ENCODE measurements at regions not wholly inside any gene's neighbourhood (a gene's known extent, or its start where the extent isn't known, plus 50 kb on each side); places are given as distances from the start of the nearest gene placed in this dataset.
A peak's percentile ranks its signal among the peaks of the same experiment; 100 is the strongest.
"Not testable (repeated sequence)": the region's sequence is repeated elsewhere in the genome, so short reads cannot be mapped to it uniquely, and the experiment has no call there.

DNA sequence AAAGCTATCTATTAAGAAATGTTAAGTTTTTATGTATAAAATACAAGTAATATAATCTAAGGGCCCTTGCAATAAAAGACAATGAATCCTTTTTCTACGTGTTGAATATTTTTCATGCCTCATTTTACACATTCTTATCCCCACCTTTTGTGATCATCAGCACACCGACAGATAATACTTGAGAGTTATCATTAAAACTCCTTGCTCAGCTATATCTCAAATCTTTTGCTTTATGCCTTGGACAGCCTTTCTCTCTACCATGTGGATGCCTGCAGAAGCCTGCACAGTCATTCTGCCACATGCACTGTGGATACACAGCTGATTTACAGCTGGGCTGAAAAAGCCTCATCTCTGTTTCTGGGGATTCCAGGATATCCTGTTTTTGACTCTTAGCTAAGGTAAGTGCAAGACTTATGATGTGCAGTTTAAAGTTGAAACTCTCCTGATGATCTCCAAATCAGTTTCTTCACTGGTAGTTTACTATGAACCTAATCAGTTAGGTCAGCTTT, 1565.1 kb downstream of the SI start:
- DNase-seq: no peak

DNA sequence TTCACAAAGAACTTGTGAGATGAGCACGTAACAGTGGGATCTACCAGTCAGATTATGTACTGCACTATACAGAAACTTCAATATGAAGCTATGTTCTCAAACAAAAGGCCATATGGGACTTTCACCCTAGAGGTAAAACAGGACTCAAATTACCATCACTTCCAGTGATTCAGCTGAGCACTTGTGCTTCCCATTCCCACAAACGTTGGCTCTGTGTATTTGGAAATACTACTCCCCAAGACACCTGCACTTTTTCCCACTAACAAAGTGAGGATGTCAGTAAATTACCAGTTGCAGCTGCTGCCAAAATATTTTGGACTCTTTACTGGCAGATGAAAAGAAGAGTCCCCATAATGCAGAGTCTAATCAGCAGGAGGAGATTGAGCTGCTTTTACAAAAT, 1570.1 kb downstream of the SI start:
- no peak for DNase-seq

DNA sequence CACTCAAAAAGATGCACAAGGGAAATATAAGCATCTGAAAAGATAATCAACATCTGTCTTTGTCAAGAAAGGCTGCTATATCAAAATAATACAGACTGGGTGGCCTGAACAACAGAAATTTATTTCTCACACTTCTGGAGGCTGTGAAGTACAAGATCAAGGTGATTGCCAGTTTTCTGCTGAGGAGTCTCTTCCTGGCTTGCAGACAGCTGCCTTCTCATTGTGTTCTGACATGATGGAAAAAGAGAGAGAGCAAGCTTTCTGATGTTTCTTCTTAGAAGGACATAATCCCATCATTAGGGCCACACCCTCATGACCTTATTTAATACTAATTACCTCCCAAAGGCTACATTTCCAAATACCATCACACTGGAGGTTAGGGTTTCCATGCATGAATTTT, 1573.3 kb downstream of the SI start:
- DNase-seq: no peak

DNA sequence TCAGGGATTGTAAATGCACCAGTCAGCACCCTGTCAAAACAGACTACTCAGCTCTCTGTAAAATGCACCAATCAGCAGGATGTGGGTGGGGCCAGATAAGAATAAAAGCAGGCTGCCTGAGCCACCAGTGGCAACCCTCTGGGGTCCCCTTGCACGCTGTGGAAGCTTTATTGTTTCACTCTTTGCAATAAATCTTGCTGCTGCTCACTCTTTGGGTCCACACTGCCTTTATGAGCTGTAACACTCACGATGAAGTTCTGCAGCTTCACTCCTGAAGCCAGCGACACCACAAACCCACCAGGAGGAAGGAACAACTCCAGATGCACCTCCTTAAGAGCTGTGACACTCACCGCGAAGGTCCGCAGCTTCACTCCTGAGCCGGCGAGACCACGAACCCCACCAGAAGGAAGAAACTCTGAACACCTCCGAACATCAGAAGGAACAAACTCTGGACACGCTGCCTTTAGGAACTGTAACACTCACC, 1578.5 kb downstream of the SI start:
- DNase-seq: not testable (repeated sequence)

DNA sequence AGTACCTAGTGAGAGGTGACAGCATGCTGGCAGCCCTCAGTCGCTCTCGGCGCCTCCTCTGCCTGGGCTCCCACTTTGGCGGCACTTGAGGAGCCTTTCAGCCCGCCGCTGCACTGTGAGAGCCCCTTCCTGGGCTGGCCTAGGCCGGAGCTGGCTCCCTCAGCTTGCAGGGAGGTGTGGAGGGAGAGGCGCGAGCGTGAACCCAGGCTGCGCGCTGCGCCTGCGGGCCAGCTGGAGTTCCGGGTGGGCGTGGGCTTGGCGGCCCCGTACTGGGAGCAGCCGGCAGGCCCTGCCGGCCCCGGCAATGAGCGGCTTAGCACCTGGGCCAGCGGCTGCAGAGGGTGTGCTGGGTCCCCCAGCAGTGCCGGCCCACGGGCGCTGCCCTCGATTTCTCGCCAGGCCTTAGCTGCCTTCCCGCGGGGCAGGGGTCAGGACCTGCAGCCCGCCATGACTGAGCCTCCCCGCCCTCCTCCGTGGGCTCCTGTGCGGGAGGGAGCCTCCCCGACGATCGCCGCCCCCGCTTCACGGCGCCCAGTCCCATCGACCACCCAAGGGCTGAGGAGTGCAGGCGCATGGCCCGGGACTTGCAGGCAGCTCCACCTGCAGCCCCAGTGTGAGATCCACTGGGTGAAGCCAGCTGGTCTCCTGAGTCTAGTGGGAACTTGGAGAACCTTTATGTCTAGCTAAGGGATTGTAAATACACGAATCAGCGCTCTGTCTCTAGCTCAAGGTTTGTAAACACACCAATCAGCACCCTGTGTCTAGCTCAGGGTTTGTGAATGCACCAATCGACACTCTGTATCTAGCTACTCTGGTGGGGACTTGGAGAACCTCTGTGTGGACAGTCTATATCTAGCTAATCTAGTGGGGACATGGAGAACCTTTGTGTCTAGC, 1579.2 kb downstream of the SI start:
- DNase-seq: not testable (repeated sequence)

DNA sequence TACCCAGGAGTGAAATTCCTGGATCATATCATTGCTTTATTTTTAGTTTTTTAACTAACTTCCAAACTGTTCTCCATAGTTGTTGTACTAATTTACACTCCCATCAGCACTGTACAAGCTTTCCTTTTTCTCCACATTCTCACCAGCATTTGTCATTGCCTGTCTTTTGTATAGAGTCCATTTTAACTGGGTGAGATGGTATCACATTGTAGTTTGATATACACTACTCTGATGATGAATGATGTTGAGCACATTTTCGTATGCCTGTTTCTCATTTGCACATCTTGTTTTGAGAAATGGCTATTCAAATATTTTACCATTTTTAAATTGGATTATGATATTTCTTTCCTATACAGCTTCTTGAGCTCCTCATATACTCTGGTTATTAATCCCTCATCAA, 1586.6 kb downstream of the SI start:
- no peak for DNase-seq

DNA sequence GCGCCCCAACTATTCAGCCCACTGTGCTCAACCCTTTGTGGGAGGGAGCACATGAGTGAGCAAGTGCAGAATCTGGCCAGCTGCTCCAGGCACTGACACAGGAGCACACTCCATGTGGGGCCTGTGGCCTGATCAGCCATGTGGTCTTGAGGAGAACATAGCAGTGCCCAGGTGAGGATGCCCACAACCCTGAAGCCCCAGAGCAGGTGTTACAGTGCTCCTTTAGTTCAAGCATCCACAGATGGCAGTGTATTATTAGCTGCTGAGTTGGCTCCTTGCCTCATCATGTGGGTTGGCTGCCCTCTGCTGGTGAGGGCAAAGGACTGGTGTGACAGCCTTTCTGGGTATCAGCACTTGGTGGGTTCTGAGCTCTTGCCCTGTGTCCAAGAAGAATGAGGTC, 1588.2 kb downstream of the SI start:
- DNase-seq: peak; percentile 40

DNA sequence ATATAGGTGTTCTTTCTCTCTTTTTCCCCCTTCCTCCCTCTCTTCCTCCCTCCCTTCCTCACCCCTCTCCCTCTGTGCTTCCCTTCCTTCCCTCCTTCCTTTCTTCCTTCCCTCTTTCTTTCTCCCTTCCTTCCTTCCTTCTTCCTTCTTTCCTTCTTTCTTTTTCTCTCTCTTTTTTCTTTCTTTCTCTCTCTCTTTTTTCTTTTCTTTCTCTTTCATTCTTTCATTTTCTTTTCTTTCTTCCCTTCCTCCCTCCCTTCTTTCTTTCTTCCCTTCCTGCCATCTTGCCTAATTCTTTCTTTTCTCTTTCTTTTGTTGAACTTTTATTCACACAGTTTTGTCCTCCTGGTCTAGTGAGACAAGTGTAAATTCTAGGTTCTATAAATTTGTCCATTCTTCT, 1595.6 kb downstream of the SI start:
- DNase-seq: no peak

DNA sequence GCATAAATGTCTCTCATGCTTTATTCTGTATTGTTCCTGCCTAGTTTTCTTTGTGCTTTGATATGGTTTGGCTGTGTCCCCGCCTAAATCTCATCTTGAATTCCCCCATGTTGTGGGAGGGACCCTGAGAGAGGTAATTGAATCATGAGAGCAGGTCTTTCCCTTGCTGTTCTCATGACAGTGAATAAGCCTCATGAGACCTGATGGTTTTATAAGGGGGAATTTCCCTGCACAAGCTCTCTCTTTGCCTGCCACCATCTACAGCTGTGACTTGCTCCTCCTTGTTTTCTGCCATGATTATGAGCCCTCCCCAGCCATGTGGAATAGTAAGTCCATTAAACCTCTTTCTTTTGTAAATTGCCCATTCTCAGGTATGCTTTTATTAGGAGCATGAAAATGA, 1596.6 kb downstream of the SI start:
- DNase-seq: no peak

DNA sequence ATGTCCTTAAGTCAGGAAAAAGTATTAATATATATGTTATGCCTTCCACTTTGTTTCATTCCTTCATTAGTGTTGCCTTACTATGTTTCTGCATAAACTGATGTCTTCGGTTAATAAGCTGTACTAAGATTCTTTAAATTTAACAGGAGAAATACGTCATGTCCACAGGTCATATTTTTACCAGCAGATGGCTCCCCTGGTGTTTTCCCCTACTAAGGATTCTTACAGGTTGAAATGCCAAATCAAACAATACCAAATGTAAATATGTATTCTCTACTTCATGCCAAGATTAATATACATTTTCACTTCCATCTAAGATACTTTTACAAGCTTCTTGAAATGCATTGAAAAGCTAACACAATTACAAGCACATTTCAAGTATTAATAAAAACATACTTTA, 1602.1 kb downstream of the SI start:
- no peak for DNase-seq

DNA sequence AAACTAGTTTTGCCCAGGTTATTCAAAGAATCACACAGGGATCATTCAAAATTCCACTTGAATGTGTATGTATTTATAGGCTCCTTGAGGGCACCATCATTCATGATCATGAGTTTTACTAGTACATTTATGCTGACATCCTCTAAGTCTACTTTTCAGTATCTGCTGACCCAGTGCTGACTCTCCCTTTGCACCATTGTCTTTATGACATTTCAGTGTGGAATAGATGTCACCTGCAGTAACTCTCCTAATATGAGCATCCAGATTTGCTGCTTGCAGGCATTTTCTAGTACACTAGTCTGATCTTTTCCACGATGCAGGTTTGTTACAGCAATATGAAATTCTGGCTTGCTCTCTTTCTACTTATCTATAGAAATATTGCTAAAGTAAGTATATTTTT, 1603.5 kb downstream of the SI start:
- DNase-seq: no peak

DNA sequence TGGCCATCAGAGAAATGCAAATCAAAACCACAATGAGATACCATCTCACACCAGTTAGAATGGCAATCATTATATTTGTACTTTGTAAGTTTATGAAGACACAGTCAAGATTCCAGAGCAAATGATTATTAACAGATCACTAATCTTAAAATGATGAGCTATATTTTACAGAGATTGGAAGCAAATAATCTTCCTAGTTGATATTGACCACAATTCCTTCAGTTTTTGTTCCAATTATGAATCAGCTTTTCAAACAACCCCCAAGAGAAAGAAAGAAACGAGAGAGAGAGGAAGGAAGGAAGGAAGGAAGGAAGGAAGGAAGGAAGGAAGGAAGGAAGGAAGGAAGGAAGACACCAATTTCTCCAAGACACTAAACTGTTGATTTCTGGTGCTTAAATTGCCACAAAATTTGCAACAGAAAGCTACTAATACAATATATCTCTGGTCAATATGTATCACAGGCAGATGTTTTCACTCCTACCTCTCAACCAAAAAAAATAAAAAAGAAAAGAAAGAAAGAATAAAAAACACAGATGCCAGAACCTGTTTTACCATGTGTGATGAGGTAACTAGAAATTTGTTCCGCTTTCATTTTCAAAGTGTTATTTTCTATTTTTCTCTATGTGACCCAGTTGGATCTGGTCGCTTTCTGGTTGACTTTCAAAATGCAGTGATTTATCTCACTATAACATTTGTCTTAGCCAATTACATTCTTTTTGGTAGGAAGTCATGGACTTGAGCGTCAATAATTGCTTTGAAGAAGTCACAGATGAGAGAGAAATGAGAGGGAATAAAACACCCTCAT, 1609.6 kb downstream of the SI start:
- DNase-seq: no peak

DNA sequence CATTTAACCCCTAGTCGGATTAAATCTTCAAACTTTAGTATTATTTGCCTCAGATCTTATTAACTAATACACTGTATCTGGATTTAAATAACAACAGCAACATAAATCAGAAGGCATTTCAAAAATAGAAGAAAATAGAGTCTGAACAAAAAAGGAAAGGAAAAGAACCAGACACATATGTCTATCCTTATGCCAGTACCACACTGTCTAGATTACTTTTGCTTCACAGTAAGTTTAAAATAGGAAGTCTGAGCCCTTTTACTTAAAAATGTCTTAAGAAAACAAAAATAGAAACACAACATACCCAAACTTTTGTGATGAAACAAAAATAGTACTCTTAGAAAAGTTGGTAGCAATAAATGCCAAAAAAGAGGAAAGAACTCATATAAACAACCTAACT, 1615.8 kb downstream of the SI start:
- no peak for DNase-seq

DNA sequence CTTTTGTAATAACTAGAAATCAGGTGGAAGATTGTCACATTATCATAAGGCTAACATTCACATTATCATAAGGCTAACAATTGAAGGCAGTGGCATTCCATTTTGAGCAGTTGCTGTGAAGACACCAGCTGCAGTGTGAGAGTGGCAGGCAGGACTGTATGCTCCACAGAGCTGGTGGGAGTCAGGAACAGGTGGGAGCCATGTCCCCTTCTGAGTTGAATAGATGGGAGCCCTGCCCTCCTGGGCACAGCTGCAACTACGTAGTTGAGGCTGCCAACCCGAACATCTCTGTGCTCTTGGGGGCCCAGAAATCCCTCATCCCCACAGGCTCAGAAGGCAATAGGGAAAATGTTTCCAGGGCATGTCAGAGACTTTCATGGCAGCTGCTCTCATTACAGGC, 1627.6 kb downstream of the SI start:
- DNase-seq: no peak

DNA sequence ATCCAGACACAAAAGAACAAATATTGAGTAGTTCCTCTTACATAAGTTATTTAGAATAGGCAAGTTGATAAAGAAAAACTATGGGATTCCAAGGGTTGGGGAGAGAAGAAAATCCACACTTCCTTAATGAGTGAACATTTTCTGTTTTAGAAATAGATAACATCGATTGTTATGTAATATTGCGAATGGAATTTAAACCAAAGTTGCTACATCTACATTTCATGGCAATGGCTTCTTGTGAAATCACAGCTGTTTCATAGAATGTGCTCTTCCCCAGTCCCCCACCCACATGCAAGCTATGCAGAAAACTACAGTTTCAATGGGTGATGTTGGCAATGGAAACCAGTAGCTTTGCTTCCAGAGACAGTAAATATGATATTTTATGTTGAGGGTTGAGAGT, 1639.5 kb downstream of the SI start:
- no peak for DNase-seq

DNA sequence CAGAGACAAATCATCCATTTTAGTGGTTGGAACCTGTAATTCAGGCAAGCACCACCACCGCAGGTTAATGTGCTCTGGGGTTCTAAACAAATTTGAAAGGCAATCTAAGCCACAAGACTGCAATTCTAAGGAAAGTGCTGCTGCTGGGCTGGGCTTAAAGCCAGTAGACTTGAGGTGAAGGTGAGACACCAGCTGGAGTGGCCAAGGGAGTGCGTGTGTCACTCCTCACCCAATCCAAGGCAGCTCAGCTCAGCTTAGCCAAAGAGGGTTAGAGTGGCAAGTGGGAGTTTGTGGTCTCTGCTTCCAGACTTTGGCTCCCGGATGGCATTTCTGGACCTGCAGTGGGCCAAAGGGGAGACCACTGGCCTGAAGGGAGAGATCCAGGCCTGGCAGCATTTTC, 1655.6 kb downstream of the SI start:
- DNase-seq: no peak

DNA sequence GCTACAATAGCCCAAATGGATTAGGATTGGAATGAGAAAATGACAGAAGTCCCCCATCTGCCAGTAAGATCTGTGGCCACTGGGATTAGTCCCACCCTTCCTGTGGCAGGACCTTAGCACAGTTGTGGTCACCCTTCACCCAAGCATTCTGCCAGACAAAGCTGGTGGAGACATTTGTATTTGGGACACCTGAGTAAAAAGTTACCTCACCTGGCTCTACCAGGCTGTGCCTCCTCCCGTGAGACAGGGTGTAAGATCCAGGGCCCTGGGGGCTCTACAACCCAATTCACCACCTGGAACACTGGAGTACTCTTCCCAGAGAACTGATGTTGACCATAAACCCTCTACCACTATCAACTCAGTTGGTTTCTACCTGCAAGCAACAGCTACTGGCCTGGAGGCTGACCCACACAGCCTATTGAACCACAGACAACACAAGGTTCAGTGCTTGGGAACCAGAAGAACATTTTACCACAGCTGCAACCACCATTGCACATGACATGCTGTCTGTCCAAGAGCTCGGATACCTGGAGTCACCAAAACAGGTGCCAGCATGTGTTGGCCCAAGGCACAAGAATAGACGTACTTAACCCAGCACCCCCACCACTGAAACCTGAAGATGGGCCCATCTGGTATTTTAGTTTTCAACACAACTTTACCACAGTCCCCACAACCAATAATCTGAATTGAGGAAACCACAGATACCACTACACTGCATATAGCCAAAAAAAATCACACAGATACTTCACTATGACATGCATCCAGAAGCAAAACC, 1686.7 kb downstream of the SI start:
- peak; percentile 8 for DNase-seq

DNA sequence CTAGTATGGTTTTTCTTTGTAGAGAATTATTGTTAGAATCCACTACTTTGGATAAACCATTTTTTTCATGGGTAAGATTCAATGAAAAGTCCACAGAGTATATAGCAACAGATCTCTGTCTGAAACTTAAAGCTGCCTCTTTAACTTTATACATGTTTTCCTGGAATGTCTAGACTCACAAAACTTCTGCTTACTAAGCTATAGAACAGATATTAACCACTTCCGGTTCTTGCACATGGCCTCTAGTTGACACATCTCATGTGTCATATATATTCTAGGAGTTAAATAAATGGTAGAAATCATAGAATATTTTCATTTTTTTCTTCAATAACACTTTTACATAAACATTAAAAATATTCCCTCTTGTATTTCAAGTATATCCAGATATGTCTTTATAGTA, 1693.9 kb downstream of the SI start:
- peak; percentile 7 for DNase-seq

DNA sequence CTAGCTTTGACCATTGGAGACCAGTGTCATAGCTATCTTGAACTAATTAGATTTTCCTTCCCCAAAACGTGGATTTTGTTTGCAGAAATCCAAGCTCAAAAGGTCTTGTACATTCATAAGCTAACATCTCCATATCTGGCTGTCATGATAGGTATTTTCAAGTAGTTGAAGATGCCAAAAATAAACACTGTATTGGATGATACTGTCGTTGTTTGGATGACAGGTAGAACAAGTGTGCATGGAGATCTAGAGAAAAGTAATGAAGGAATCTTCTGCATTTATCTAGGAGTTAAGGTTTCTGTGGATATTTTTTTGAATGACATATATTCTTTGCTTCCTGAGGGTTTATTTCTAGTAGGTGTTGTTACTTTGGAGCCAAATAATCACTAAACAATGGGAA, 1696.1 kb downstream of the SI start:
- no peak for DNase-seq

DNA sequence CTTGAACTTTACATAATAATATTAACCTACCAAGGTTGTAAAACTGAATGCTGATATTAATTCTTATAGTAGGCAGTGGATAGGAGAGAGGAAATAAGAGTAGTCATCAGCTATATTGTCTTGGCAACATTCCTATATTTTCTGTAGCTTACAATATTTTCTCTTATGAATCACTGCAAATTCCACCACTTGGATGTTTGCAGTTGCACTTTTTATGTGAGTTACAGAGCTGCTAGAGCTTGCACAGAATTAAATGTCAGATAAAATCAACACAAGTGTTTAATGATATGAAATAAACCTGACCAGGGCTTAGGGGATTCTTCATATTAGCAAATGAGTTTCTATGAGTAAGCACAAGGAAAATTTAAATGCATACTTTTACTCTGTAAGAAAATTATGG, 1710.1 kb downstream of the SI start:
- DNase-seq: no peak

DNA sequence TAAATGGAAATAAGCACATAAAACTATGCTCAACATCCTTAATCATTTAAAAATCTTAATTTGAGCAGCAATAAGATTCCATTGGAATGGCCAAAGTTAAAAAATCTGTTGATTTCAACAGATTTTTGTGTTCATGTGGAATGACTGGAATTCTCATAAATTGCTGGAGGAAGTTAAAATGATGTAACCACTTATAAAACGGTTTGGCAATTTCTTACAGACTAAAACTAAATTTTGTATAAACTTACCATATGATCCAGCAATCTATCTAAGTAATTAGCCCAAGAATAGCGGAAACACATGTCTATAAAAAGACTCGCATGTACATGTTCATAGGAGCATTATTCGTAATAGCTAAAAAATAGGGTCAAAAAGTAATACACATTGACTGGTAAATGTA, 1713.6 kb downstream of the SI start:
- DNase-seq: no peak

DNA sequence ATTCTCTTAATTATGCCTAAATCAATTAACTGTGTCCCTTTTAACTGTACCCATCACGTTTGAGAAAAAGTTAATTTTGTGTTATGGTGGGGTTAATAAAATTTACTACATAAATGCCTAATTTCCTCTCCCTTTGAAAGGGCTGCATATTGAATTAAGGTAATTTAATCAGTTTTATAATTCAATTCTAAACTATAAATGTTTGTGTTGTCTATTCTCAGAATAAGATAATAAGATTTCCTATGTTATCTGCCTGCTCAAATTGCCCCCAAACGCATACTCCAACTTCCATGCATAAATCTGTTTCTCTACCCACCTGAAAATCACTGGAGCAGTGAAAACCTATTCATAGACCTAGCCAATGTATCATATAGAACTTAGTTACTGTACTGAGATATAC, 1716.1 kb downstream of the SI start:
- no peak for DNase-seq

DNA sequence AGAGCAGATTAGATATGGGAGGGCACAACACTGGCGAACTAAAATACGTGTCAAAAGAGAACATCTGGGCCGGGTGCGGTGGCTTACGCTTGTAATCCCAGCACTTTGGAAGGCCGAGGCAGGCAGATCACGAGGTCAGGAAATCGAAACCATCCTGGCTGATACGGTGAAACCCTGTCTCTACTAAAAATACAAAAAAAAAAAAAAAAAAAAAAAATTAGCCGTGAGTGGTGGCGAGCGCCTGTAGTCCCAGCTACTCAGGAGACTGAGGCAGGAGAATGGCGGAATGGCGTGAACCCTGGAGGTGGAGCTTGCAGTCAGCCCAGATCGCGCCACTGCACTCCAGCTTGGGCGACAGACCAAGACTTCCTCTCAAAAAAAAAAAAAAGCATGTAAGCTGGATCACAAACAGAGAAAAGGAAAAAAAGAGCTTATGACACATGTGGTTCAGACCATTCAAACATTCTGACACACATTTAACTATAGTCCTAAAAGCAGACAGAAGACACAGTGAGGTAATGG, 1716.9 kb downstream of the SI start:
- not testable (repeated sequence) for DNase-seq

Data from MV-4-11 (cell line).